ENCODE measurements at regions not wholly inside any gene's neighbourhood (a gene's known extent, or its start where the extent isn't known, plus 50 kb on each side); places are given as distances from the start of the nearest gene placed in this dataset.
"Not testable (repeated sequence)": the region's sequence is repeated elsewhere in the genome, so short reads cannot be mapped to it uniquely, and the experiment has no call there.

DNA sequence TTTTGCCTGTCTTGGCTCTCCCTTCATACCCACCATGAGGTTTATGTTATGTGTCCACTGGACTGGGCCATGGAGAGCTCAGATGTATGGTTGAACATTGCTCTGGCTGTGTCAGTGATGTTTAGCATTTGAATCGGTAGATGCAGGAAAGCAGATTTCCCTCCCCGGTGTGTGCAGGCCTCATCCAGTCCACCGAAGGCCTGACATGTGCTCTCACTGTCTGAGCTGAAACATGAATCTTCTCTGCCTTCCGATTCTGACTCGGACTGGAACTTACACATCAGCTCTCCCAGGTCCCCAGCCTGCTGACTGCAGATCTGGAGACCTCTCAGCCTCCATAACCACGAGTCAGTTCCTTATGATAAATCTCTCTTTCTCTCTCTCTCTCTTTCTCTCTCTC, 72.4 kb upstream of the SLC66A3 start:
- H3K27me3 Mint-ChIP-seq, result no peaks in the 10 kb centered on the region
- Histone ChIP-seq H3K4me3 (ENCODE audit: low read length) (no peak overlapping the region), H3K4me1 (ENCODE audit: insufficient read depth, low read length) (no peaks in the 10 kb centered on the region), H3K9me3 (ENCODE audit: control insufficient read depth in 1 of 2, insufficient read depth in 1 of 2, low read length in 2 of 2) (no peaks in the 10 kb centered on the region), H3K36me3 (ENCODE audit: insufficient read depth, low read length) (no peaks in the 10 kb centered on the region), H3K27ac (ENCODE audit: low read depth in 1 of 2, low read length in 2 of 2) (no peak overlapping the region), H3K27me3 (ENCODE audit: control insufficient read depth in 1 of 2, insufficient read depth in 2 of 2, low read length in 2 of 2) (no peaks in the 10 kb centered on the region)
- ChIA-PET POLR2A (no interaction called here), CTCF (no interaction called here)
- H3K36me3 Mint-ChIP-seq (ENCODE audit: low read depth), result no peaks in the 10 kb centered on the region
- intact Hi-C loops (cut with DNase I, micrococcal nuclease), result no loop called here
- DNase-seq (no peak), ATAC-seq (ENCODE audit: poor library complexity) (no peak)
- H3K4me3 Mint-ChIP-seq, result no peak overlapping the region
- no peaks in the 10 kb centered on the region for H3K9me3 Mint-ChIP-seq
- H3K27ac Mint-ChIP-seq, result no peak overlapping the region
- TF ChIP-seq, protein P1, sequence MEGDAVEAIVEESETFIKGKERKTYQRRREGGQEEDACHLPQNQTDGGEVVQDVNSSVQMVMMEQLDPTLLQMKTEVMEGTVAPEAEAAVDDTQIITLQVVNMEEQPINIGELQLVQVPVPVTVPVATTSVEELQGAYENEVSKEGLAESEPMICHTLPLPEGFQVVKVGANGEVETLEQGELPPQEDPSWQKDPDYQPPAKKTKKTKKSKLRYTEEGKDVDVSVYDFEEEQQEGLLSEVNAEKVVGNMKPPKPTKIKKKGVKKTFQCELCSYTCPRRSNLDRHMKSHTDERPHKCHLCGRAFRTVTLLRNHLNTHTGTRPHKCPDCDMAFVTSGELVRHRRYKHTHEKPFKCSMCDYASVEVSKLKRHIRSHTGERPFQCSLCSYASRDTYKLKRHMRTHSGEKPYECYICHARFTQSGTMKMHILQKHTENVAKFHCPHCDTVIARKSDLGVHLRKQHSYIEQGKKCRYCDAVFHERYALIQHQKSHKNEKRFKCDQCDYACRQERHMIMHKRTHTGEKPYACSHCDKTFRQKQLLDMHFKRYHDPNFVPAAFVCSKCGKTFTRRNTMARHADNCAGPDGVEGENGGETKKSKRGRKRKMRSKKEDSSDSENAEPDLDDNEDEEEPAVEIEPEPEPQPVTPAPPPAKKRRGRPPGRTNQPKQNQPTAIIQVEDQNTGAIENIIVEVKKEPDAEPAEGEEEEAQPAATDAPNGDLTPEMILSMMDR (IDR thresholded peaks at IDR 0.05), result no peak
- H3K4me1 Mint-ChIP-seq (ENCODE audit: low read depth), result no peaks in the 10 kb centered on the region

DNA sequence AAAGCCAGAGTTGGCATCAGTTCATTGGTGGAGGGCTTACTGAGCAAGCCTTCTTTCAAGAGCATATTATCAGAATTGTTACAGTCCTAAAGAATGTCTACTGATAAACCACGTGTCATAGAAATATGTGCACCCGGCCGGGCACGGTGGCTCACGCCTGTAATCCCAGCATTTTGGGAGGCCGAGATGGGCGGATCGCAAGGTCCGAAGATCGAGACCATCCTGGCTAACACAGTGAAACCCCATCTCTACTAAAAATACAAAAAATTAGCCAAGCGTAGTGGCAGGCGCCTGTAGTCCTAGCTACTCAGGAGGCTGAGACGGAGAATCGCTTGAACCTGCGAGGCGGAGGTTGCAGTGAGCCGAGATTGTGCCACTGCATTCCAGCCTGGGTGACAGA, 66.4 kb upstream of the SLC66A3 start:
- H3K27me3 ChIP-seq (ENCODE audit: control insufficient read depth in 1 of 2, insufficient read depth in 2 of 2, low read length in 2 of 2); H3K36me3 Mint-ChIP-seq (ENCODE audit: low read depth); H3K36me3 ChIP-seq (ENCODE audit: insufficient read depth, low read length); H3K4me1 ChIP-seq (ENCODE audit: insufficient read depth, low read length); POLR2A ChIA-PET; H3K4me3 Mint-ChIP-seq; H3K27me3 Mint-ChIP-seq; intact Hi-C loops (cut with DNase I, micrococcal nuclease); H3K27ac ChIP-seq (ENCODE audit: low read depth in 1 of 2, low read length in 2 of 2); H3K27ac Mint-ChIP-seq; H3K9me3 Mint-ChIP-seq; H3K4me3 ChIP-seq (ENCODE audit: low read length); H3K9me3 ChIP-seq (ENCODE audit: control insufficient read depth in 1 of 2, insufficient read depth in 1 of 2, low read length in 2 of 2); H3K4me1 Mint-ChIP-seq (ENCODE audit: low read depth); ATAC-seq (ENCODE audit: poor library complexity); DNase-seq: not testable (repeated sequence)
- CTCF ChIA-PET, result interaction anchor here (1.5 kb wide), 1 partner anchor 10 kb away, joined by 3 read pairs; no protein-coding TSS in a partner anchor

DNA sequence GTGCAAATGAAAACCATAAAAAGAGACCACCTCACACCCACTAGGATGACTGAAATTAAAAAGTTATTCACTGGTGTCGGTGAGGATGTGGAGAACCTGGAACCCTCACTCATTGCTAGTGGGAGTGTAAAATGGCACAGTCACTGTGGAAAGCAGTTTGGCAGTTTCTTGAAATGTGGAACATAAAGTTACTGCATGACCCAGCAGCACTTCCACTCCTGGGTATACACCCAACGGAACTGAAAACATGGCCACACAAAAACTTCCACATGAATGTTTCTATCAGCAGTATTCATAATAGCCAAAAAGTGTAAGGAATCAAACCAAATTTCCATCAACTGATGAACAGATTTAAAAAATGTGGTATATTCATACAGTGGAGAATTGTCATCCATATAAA, 65.1 kb upstream of the SLC66A3 start:
- POLR2A ChIA-PET, result interaction anchor here (0.9 kb wide), 1 partner anchor 14 kb away, joined by 3 read pairs; no protein-coding TSS in a partner anchor
- ATAC-seq (ENCODE audit: poor library complexity) (no peak), DNase-seq (no peak)
- Histone ChIP-seq H3K27ac (ENCODE audit: low read depth in 1 of 2, low read length in 2 of 2) (no peak overlapping the region), H3K27me3 (ENCODE audit: control insufficient read depth in 1 of 2, insufficient read depth in 2 of 2, low read length in 2 of 2) (no peaks in the 10 kb centered on the region), H3K4me3 (ENCODE audit: low read length) (no peak overlapping the region), H3K9me3 (ENCODE audit: control insufficient read depth in 1 of 2, insufficient read depth in 1 of 2, low read length in 2 of 2) (no peaks in the 10 kb centered on the region), H3K36me3 (ENCODE audit: insufficient read depth, low read length) (no peaks in the 10 kb centered on the region), H3K4me1 (ENCODE audit: insufficient read depth, low read length) (no peaks in the 10 kb centered on the region)
- Mint-ChIP-seq H3K4me1 (ENCODE audit: low read depth) (no peaks in the 10 kb centered on the region), H3K36me3 (ENCODE audit: low read depth) (no peaks in the 10 kb centered on the region), H3K27ac (no peak overlapping the region), H3K4me3 (no peak overlapping the region), H3K27me3 (no peaks in the 10 kb centered on the region), H3K9me3 (no peaks in the 10 kb centered on the region)
- TF ChIP-seq, protein P1 (IDR thresholded peaks at IDR 0.05), result no peak
- intact Hi-C loops (cut with DNase I, micrococcal nuclease), result no loop called here
- CTCF ChIA-PET, result no interaction called here

DNA sequence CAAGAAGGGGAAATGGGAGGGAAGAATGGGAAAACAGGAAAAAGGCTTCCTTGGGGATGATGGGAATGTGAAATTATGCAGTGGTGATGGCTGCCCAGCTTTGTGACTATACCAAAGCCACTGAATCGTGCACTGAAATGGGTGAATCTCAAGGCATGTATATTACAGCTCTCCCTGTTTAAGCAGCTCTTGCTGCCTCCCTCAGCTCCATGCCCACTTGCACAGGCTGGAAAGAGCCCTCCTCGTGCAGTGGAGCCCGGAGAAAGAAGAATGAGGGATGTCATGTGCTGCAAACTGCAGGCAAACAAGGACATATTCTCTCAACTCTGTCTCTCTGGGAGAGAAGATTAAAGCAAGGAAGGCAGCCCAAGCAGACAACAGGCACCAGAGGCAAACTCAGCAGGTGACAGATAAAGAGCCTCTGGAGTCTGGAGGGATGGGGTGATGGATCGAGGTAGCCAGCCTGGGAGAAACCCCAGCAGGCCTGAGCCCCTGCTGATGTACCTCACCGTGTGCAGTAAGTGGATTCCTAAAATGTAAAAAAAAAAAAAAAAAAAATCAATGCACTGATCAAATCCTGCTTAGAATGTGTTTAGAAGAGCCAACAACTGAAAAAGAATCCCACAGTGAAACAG, 62.4 kb upstream of the SLC66A3 start:
- TF ChIP-seq, protein P1 (IDR thresholded peaks at IDR 0.05), result no peak
- H3K4me1 Mint-ChIP-seq (ENCODE audit: low read depth), result no peaks in the 10 kb centered on the region
- ChIA-PET CTCF (no interaction called here), POLR2A (interaction anchor here (0.9 to 1.4 kb wide), 3 partner anchors 12 to 40 kb away, joined by 3 to 5 read pairs (median 4); a partner anchor contains a TSS)
- ATAC-seq (ENCODE audit: poor library complexity) (no peak), DNase-seq (no peak)
- no peaks in the 10 kb centered on the region for H3K27me3 Mint-ChIP-seq
- Histone ChIP-seq H3K9me3 (ENCODE audit: control insufficient read depth in 1 of 2, insufficient read depth in 1 of 2, low read length in 2 of 2) (no peaks in the 10 kb centered on the region), H3K4me1 (ENCODE audit: insufficient read depth, low read length) (no peaks in the 10 kb centered on the region), H3K27me3 (ENCODE audit: control insufficient read depth in 1 of 2, insufficient read depth in 2 of 2, low read length in 2 of 2) (no peaks in the 10 kb centered on the region), H3K4me3 (ENCODE audit: low read length) (no peak overlapping the region), H3K36me3 (ENCODE audit: insufficient read depth, low read length) (no peaks in the 10 kb centered on the region), H3K27ac (ENCODE audit: low read depth in 1 of 2, low read length in 2 of 2) (no peak overlapping the region)
- intact Hi-C loops (cut with DNase I, micrococcal nuclease), result no loop called here
- no peaks in the 10 kb centered on the region for H3K9me3 Mint-ChIP-seq
- H3K36me3 Mint-ChIP-seq (ENCODE audit: low read depth), result no peaks in the 10 kb centered on the region
- no peak overlapping the region for H3K4me3 Mint-ChIP-seq
- H3K27ac Mint-ChIP-seq, result no peak overlapping the region
